NCI-H128 (cell line): ENCODE measurements at regions not wholly inside any gene's neighbourhood (a gene's known extent, or its start where the extent isn't known, plus 50 kb on each side); places are given as distances from the start of the nearest gene placed in this dataset.
"Not testable (repeated sequence)": the region's sequence is repeated elsewhere in the genome, so short reads cannot be mapped to it uniquely, and the experiment has no call there.

ENCODE experiments used
- DNase-seq: peaks from one replicate; lab custom pipeline; 2025; ENCODE audit not compliant: unreplicated experiment; lab: John Stamatoyannopoulos, UW

- DNase-seq = no peak
Observed at GRCh38 chr7:68839014-68839413, 759.3 kb upstream of the AUTS2 start.

- DNase-seq = no peak
Observed at GRCh38 chr7:68840991-68841390, 757.3 kb upstream of the AUTS2 start.

GRCh38 chr7:68843985-68844384 lies 754.3 kb upstream of the AUTS2 start:
- not testable (repeated sequence) for DNase-seq

GRCh38 chr7:68846811-68847325 lies 751.4 kb upstream of the AUTS2 start:
- DNase-seq = no peak

GRCh38 chr7:68853254-68853653 lies 745.0 kb upstream of the AUTS2 start:
- DNase-seq = no peak

- no peak for DNase-seq
Observed at GRCh38 chr7:68857571-68857970, 740.7 kb upstream of the AUTS2 start.

GRCh38 chr7:68858497-68858896 lies 739.8 kb upstream of the AUTS2 start:
- no peak for DNase-seq

GRCh38 chr7:68861171-68861570 lies 737.1 kb upstream of the AUTS2 start:
- no peak for DNase-seq

GRCh38 chr7:68862261-68862660 lies 736.0 kb upstream of the AUTS2 start:
- DNase-seq = no peak

- no peak for DNase-seq
Observed at GRCh38 chr7:68862736-68863135, 735.5 kb upstream of the AUTS2 start.

GRCh38 chr7:68865351-68866199 lies 732.7 kb upstream of the AUTS2 start:
- no peak for DNase-seq

- no peak for DNase-seq
Observed at GRCh38 chr7:68866200-68866570, 732.1 kb upstream of the AUTS2 start.

GRCh38 chr7:68866721-68867120 lies 731.6 kb upstream of the AUTS2 start:
- DNase-seq = not testable (repeated sequence)

GRCh38 chr7:68868978-68869377 lies 729.3 kb upstream of the AUTS2 start:
- DNase-seq = no peak

- DNase-seq = no peak
Observed at GRCh38 chr7:68873616-68874015, 724.7 kb upstream of the AUTS2 start.

- DNase-seq = no peak
Observed at GRCh38 chr7:68875857-68876256, 722.4 kb upstream of the AUTS2 start.

GRCh38 chr7:68887116-68887515 lies 711.2 kb upstream of the AUTS2 start:
- DNase-seq = not testable (repeated sequence)

GRCh38 chr7:68888971-68889385 lies 709.3 kb upstream of the AUTS2 start:
- DNase-seq = no peak

- DNase-seq = no peak
Observed at GRCh38 chr7:68892236-68892635, 706.0 kb upstream of the AUTS2 start.

GRCh38 chr7:68893411-68893810 lies 704.9 kb upstream of the AUTS2 start:
- DNase-seq = no peak

GRCh38 chr7:68899156-68899555 lies 699.1 kb upstream of the AUTS2 start:
- DNase-seq = not testable (repeated sequence)

- DNase-seq = no peak
Observed at GRCh38 chr7:68900096-68900495, 698.2 kb upstream of the AUTS2 start.

GRCh38 chr7:68904630-68905029 lies 693.6 kb upstream of the AUTS2 start:
- no peak for DNase-seq
